PFSK-1 (cell line): ENCODE measurements at regions not wholly inside any gene's neighbourhood (a gene's known extent, or its start where the extent isn't known, plus 50 kb on each side); places are given as distances from the start of the nearest gene placed in this dataset.

Experiments used
- FOXP2 ChIP-seq: optimal IDR thresholded peaks from 2 replicates; pipeline ENCODE3; 2011; ENCODE audit warnings: borderline replicate concordance, control low read depth, inconsistent platforms; ENCODE audit not compliant: insufficient read depth; ENCODE audit errors: extremely low read length, extremely low read depth
- POLR2AphosphoS5 ChIP-seq: IDR thresholded peaks from 2 replicates; pipeline ENCODE4 v1.6.1; 2012; ENCODE audit warnings: low read depth, mild to moderate bottlenecking, control low read depth, low read length, moderate library complexity
- SIN3A ChIP-seq: IDR thresholded peaks from 2 replicates; pipeline ENCODE4 v1.6.1; 2012; ENCODE audit warnings: mild to moderate bottlenecking, low read length, moderate library complexity, borderline replicate concordance; ENCODE audit not compliant: insufficient read depth
- TAF1 ChIP-seq: IDR thresholded peaks from 2 replicates; pipeline ENCODE4 v1.6.1; 2012; ENCODE audit warnings: low read length, control low read depth, borderline replicate concordance; ENCODE audit not compliant: insufficient read depth
- TF ChIP-seq, protein P1 (sequence below), 2 experiments: IDR thresholded peaks; 2 replicates each; pipeline versions ENCODE4 v1.6.1 to v1.8.0; 2011 to 2012; ENCODE audit warnings: low read depth in 2 of 2, low read length in 2 of 2, control low read depth in 1 of 2, inconsistent platforms in 1 of 2, mild to moderate bottlenecking in 1 of 2, moderate library complexity in 1 of 2; ENCODE audit not compliant: insufficient read depth in 1 of 2

DNA sequence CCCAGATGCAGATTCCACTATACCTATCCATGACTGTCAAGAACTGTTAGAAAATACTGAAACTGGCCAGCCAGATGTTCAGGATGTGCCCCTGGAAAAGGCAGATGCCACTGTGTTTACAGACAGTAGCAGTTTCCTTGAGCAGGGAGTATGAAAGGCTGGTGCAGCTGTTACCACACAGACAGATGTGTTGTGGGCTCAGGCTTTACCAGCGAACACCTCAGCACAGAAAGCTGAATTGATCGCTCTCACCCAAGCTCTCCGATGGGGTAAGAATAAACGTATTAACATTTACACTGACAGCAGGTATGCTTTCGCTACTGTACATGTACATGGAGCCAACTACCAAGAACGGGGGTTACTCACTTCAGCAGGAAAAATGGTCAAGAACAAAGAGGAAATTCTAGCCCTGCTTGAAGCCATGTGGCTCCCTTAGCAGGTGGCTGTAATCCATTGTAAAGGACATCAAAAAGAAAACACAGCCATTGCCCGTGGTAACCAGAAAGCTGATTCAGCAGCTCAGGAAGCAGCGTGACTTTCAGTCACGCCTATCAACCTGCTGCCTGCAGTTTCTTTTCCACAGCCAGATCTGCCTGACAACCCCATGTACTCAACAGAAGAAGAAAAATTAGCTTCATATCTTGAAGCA lies 459.7 kb upstream of the HTR1E start:
- no peak for TF ChIP-seq POLR2AphosphoS5
- TF ChIP-seq FOXP2, result no peak
- TF ChIP-seq, protein P1, sequence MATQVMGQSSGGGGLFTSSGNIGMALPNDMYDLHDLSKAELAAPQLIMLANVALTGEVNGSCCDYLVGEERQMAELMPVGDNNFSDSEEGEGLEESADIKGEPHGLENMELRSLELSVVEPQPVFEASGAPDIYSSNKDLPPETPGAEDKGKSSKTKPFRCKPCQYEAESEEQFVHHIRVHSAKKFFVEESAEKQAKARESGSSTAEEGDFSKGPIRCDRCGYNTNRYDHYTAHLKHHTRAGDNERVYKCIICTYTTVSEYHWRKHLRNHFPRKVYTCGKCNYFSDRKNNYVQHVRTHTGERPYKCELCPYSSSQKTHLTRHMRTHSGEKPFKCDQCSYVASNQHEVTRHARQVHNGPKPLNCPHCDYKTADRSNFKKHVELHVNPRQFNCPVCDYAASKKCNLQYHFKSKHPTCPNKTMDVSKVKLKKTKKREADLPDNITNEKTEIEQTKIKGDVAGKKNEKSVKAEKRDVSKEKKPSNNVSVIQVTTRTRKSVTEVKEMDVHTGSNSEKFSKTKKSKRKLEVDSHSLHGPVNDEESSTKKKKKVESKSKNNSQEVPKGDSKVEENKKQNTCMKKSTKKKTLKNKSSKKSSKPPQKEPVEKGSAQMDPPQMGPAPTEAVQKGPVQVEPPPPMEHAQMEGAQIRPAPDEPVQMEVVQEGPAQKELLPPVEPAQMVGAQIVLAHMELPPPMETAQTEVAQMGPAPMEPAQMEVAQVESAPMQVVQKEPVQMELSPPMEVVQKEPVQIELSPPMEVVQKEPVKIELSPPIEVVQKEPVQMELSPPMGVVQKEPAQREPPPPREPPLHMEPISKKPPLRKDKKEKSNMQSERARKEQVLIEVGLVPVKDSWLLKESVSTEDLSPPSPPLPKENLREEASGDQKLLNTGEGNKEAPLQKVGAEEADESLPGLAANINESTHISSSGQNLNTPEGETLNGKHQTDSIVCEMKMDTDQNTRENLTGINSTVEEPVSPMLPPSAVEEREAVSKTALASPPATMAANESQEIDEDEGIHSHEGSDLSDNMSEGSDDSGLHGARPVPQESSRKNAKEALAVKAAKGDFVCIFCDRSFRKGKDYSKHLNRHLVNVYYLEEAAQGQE (IDR thresholded peaks at IDR 0.05; ENCODE audit: insufficient read depth in 1 of 2, low read depth in 2 of 2, low read length in 2 of 2), result no peak
- TF ChIP-seq SIN3A, result no peak

GRCh38 chr6:86476311-86476710 lies 461.0 kb upstream of the HTR1E start:
- TF ChIP-seq POLR2AphosphoS5 (no peak), SIN3A (no peak), TAF1 (no peak), FOXP2 (no peak)
- TF ChIP-seq, protein P1 (IDR thresholded peaks at IDR 0.05; ENCODE audit: insufficient read depth in 1 of 2, low read depth in 2 of 2, low read length in 2 of 2), result no peak

- no peak for TF ChIP-seq POLR2AphosphoS5
- TF ChIP-seq SIN3A, result no peak
- TF ChIP-seq TAF1, result no peak
- TF ChIP-seq, protein P1 (IDR thresholded peaks at IDR 0.05; ENCODE audit: insufficient read depth in 1 of 2, low read depth in 2 of 2, low read length in 2 of 2), result no peak
- TF ChIP-seq FOXP2, result no peak
These were observed 463.2 kb upstream of the HTR1E start for GRCh38 chr6:86474081-86474480.

GRCh38 chr6:86471791-86472190 lies 465.5 kb upstream of the HTR1E start:
- TF ChIP-seq SIN3A (no peak), TAF1 (no peak), FOXP2 (no peak), POLR2AphosphoS5 (no peak)
- TF ChIP-seq, protein P1 (IDR thresholded peaks at IDR 0.05; ENCODE audit: insufficient read depth in 1 of 2, low read depth in 2 of 2, low read length in 2 of 2), result no peak
